ENCODE measurements at regions not wholly inside any gene's neighbourhood (a gene's known extent, or its start where the extent isn't known, plus 50 kb on each side); places are given as distances from the start of the nearest gene placed in this dataset.

DNA sequence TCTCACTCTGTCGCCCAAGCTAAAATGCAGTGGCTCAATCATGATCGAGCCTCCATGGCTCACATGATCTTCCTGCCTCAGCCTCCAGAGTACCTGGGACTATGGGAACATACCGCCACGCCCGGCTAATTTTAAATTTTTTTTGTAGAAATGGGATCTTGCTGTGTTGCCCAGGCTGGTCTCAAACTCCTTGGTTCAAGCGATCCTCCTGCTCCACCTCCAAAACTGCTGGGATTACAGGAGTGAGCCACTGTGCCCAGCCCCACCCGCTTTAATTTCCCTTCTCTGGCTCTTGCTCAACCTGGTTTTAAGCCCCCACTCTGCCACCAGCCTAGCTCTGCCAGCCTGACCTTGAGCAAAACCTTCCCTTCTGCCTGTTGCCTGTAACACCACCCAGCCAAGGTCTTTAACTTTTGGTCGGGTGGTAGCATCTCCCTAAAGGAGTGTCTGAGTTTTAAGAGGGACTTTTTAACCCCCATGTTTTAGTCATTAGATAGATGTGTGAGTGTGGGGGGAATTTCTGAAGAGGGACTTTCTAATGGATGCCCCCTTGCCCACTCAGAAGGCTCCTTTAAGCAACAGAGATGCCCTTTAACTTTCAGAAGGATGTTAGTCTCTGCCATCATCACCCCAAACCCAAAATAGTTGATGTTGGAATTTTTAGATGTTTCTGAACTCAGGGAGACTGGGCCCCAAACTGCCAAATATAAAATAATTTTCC lies 71.8 kb upstream of the FOXP4 start:
- ChIA-PET CTCF (no interaction called here), POLR2A (ENCODE audit: low non-redundant PET) (no interaction called here)
- no peak for DNase-seq (ENCODE audit: low spot score)
- TF ChIP-seq, protein P1, sequence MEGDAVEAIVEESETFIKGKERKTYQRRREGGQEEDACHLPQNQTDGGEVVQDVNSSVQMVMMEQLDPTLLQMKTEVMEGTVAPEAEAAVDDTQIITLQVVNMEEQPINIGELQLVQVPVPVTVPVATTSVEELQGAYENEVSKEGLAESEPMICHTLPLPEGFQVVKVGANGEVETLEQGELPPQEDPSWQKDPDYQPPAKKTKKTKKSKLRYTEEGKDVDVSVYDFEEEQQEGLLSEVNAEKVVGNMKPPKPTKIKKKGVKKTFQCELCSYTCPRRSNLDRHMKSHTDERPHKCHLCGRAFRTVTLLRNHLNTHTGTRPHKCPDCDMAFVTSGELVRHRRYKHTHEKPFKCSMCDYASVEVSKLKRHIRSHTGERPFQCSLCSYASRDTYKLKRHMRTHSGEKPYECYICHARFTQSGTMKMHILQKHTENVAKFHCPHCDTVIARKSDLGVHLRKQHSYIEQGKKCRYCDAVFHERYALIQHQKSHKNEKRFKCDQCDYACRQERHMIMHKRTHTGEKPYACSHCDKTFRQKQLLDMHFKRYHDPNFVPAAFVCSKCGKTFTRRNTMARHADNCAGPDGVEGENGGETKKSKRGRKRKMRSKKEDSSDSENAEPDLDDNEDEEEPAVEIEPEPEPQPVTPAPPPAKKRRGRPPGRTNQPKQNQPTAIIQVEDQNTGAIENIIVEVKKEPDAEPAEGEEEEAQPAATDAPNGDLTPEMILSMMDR (conservative IDR thresholded peaks at IDR 0.05; ENCODE audit: low read depth) = no peak
- H3K27ac ChIP-seq = no peak overlapping the region

DNA sequence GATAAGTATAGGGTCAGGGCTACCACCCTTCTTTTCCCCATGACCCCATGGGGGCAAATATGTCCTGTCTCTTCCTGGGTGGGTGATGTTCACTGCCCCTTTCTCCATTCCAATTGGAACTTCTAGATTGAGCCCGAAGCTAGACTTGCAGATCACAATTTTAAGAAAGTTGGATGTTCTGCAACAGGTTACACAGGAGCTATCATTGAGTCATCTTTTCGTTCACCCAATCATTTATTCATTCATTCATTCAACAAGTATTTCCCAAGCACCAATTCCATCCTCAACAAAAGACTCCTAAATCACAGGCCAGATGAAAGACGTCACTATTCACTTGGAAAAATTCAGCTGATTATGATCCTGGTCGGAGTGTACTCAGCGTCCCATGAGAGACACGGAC lies 71.0 kb upstream of the FOXP4 start:
- TF ChIP-seq, protein P1 (conservative IDR thresholded peaks at IDR 0.05; ENCODE audit: low read depth) = no peak
- no peak overlapping the region for H3K27ac ChIP-seq
- POLR2A ChIA-PET (ENCODE audit: low non-redundant PET) = no interaction called here
- CTCF ChIA-PET = interaction anchor here (0.6 kb wide), 1 partner anchor 128 kb away, joined by 3 read pairs; no protein-coding TSS in a partner anchor
- DNase-seq (ENCODE audit: low spot score) = no peak

DNA sequence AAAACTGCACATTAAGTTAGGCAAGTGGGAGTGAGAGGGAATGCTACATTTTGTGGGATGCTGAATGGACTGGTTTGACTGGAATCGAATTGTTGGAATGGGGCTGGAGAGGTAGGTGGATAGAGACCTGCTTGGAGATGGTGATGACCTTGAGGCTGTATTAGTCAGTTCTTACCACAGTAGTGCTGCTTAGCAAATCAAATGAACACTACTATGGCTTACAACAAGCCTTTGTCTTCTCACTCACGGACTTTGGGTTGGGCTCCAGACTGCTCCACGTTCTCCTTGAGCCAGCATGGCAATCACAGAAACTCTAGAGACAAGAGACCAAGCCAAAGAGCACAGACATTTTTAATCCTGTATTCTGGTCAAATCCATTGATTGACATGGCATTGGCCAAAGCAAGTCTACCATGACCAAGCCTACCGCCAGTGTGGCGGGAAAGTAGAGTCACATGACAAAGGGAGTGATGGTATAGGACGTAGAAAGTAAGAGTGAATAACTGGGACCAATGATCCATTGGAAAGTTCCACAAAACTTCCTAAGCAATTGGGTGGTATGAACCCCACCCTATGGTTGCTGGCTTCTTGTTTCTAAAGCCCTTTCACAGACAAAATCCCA lies 70.3 kb upstream of the FOXP4 start:
- TF ChIP-seq, protein P1 (conservative IDR thresholded peaks at IDR 0.05; ENCODE audit: low read depth) = no peak
- no peak for DNase-seq (ENCODE audit: low spot score)
- CTCF ChIA-PET = interaction anchor here (0.7 kb wide), 1 partner anchor 21 kb away, joined by 4 read pairs; no protein-coding TSS in a partner anchor
- POLR2A ChIA-PET (ENCODE audit: low non-redundant PET) = no interaction called here
- no peak overlapping the region for H3K27ac ChIP-seq

DNA sequence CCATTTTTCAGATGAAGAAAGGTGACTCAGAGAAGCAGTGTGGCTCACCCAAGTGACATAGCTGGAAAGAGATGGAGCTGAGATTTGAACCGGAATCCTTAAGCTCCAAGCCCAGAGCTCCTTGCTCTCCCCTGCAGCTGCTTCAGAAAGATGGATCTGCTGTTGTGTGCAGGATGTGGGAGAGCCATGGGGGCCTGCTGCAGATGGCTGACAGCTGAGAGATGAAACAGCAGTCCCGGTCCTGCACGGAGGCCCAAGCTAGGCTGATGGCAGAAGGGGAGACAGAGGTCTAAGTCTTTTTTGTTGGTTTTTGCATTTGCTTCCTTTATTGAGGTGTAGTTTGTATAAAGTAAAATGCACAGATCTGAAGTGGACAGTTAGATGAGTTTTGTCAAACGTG lies 69.8 kb upstream of the FOXP4 start:
- TF ChIP-seq, protein P1 (conservative IDR thresholded peaks at IDR 0.05; ENCODE audit: low read depth) = no peak
- ChIA-PET POLR2A (ENCODE audit: low non-redundant PET) (no interaction called here), CTCF (interaction anchor here (0.7 kb wide), 1 partner anchor 21 kb away, joined by 4 read pairs; no protein-coding TSS in a partner anchor)
- no peak overlapping the region for H3K27ac ChIP-seq
- no peak for DNase-seq (ENCODE audit: low spot score)

DNA sequence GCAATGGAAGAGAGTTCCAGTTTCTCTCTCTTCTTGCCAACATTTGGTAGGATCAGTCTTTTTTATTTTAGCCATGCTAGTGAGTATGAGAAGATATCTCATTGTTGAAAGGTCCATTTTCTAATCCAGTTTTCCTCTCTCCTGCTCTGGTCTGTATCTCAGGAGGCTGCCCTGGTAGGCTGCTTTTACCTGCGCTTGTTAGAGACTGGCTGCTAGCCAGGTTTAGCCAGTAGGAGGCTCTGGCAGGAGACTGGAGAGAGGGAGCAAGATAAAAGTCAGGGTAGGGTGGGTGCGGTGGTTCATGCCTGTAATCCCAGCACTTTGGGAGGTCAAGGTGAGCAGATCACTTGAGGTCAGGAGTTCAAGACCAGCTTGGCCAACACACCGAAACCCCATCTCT lies 68.6 kb upstream of the FOXP4 start:
- no peak overlapping the region for H3K27ac ChIP-seq
- ChIA-PET POLR2A (ENCODE audit: low non-redundant PET) (no interaction called here), CTCF (no interaction called here)
- TF ChIP-seq, protein P1 (conservative IDR thresholded peaks at IDR 0.05; ENCODE audit: low read depth) = no peak
- no peak for DNase-seq (ENCODE audit: low spot score)

DNA sequence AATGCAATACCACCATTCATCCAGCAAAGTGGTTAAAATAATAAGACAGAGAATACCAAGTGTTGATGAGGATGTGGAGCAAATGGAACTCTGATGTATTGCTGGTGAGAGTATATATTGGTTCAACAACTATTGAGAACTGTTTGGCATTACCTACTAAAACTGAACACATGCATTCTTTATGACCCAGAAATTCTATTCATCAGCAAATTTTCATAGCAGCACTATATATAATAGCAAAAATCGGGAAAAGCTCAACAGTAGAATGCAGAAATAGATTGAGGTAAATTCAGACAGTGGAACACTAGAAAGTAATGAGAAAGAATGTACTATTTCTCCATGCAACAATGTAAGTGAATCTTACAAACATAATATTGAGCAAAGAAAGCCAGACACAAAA lies 62.2 kb upstream of the FOXP4 start:
- ChIA-PET CTCF (no interaction called here), POLR2A (ENCODE audit: low non-redundant PET) (no interaction called here)
- H3K27ac ChIP-seq = no peak overlapping the region
- DNase-seq (ENCODE audit: low spot score) = no peak
- TF ChIP-seq, protein P1 (conservative IDR thresholded peaks at IDR 0.05; ENCODE audit: low read depth) = no peak
